Endodermal cell (in vitro differentiated cells): ENCODE measurements at regions not wholly inside any gene's neighbourhood (a gene's known extent, or its start where the extent isn't known, plus 50 kb on each side); places are given as distances from the start of the nearest gene placed in this dataset.

ENCODE experiments used
- DNase-seq: peaks from one replicate; pipeline ENCODE4 v3.0.0-alpha.2; 2017
- H3K27ac ChIP-seq: 2 replicates; pipeline ENCODE4 v1.5.1; 2013; ENCODE audit warnings: mild to moderate bottlenecking, low read depth, low read length, moderate library complexity
- H3K27me3 ChIP-seq: 2 replicates; pipeline ENCODE4 v1.6.1; 2013; ENCODE audit warnings: mild to moderate bottlenecking, low read length, moderate library complexity; ENCODE audit not compliant: insufficient read depth, control insufficient read depth, poor library complexity, severe bottlenecking
- H3K36me3 ChIP-seq: 2 replicates; pipeline ENCODE4 v1.7.0; 2013; ENCODE audit warnings: mild to moderate bottlenecking, low read length, moderate library complexity; ENCODE audit not compliant: control insufficient read depth, insufficient read depth
- H3K4me1 ChIP-seq: one replicate; pipeline ENCODE4 v1.7.0; 2013; ENCODE audit warnings: low read length; ENCODE audit not compliant: control insufficient read depth, insufficient read depth
- H3K4me3 ChIP-seq: 2 replicates; pipeline ENCODE4 v1.5.1; 2013; ENCODE audit warnings: mild to moderate bottlenecking, low read length, moderate library complexity
- H3K9ac ChIP-seq: 2 replicates; pipeline ENCODE4 v1.6.1; 2013; ENCODE audit warnings: mild to moderate bottlenecking, low read length, moderate library complexity; ENCODE audit not compliant: poor library complexity, severe bottlenecking; ENCODE audit errors: extremely low read depth
- H3K9me3 ChIP-seq: 2 replicates; pipeline ENCODE4 v1.6.1; 2013; ENCODE audit warnings: mild to moderate bottlenecking, low read length, moderate library complexity; ENCODE audit not compliant: control insufficient read depth
- H3K27ac Mint-ChIP-seq: 2 replicates; pipeline ENCODE4 v1.8.0; 2020; ENCODE audit warnings: mixed read lengths
- H3K27me3 Mint-ChIP-seq: 2 replicates; pipeline ENCODE4 v1.8.0; 2021; ENCODE audit warnings: mild to moderate bottlenecking, mixed read lengths; ENCODE audit not compliant: insufficient read depth
- H3K36me3 Mint-ChIP-seq: 2 replicates; pipeline ENCODE4 v1.8.0; 2020; ENCODE audit warnings: low read depth, mixed read lengths
- H3K4me1 Mint-ChIP-seq: 2 replicates; pipeline ENCODE4 v1.8.0; 2020; ENCODE audit warnings: mixed read lengths
- H3K4me3 Mint-ChIP-seq: 2 replicates; pipeline ENCODE4 v1.8.0; 2020; ENCODE audit warnings: mild to moderate bottlenecking, moderate library complexity, mixed read lengths
- H3K9me3 Mint-ChIP-seq: 2 replicates; pipeline ENCODE4 v1.8.0; 2020; ENCODE audit warnings: mild to moderate bottlenecking, mixed read lengths
- WGBS, 2 experiments: methylation state at CpG; one replicate each; pipeline versions ENCODE4 v1.1.5 to v1.1.7; 2013; ENCODE audit warnings: missing lambda C conversion rate in 2 of 2, mixed read lengths in 1 of 2; ENCODE audit not compliant: insufficient coverage in 1 of 2, insufficient read length in 1 of 2; 5-methylcytosine and 5-hydroxymethylcytosine counted together
- TF ChIP-seq, protein P1 (sequence below): fragments of 200-600 bp; sonication (generic); conservative IDR thresholded peaks from 2 replicates; pipeline ENCODE4 v1.5.0; 2021; ENCODE audit warnings: antibody characterized with exemption, mild to moderate bottlenecking

DNA sequence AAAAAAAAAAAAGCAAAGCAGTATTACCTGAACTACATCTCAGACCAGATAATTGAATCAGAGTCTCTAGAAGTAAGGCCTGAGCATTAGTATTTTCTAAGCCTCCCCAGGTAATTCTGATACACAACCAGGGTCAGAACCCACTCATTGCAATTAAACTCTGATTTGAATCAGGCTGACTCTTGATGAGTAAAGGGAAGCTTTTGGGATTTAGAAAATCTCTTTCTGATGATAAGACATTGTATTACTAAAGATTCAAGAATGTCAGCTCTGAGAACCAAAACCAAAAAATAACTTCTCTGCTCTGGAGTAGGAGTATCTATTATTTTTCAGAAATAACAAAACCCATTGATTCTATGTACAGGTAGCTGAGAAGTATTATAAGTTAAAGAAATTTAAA, 100.1 kb upstream of the COL21A1 start:
- Mint-ChIP-seq H3K4me3 (no peak overlapping the region), H3K9me3 (no peaks in the 10 kb centered on the region), H3K27me3 (no peaks in the 10 kb centered on the region), H3K36me3 (no peaks in the 10 kb centered on the region), H3K4me1 (peaks cover 6% of the 10 kb centered on the region), H3K27ac (no peak overlapping the region)
- TF ChIP-seq, protein P1, sequence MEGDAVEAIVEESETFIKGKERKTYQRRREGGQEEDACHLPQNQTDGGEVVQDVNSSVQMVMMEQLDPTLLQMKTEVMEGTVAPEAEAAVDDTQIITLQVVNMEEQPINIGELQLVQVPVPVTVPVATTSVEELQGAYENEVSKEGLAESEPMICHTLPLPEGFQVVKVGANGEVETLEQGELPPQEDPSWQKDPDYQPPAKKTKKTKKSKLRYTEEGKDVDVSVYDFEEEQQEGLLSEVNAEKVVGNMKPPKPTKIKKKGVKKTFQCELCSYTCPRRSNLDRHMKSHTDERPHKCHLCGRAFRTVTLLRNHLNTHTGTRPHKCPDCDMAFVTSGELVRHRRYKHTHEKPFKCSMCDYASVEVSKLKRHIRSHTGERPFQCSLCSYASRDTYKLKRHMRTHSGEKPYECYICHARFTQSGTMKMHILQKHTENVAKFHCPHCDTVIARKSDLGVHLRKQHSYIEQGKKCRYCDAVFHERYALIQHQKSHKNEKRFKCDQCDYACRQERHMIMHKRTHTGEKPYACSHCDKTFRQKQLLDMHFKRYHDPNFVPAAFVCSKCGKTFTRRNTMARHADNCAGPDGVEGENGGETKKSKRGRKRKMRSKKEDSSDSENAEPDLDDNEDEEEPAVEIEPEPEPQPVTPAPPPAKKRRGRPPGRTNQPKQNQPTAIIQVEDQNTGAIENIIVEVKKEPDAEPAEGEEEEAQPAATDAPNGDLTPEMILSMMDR, result no peak
- H3K9ac ChIP-seq, result no peak overlapping the region
- H3K9me3 ChIP-seq, result no peaks in the 10 kb centered on the region
- H3K4me3 ChIP-seq, result no peak overlapping the region
- no peaks in the 10 kb centered on the region for H3K36me3 ChIP-seq
- no peaks in the 10 kb centered on the region for H3K27me3 ChIP-seq
- no peak for DNase-seq
- H3K27ac ChIP-seq, result no peak overlapping the region
- no peaks in the 10 kb centered on the region for H3K4me1 ChIP-seq

DNA sequence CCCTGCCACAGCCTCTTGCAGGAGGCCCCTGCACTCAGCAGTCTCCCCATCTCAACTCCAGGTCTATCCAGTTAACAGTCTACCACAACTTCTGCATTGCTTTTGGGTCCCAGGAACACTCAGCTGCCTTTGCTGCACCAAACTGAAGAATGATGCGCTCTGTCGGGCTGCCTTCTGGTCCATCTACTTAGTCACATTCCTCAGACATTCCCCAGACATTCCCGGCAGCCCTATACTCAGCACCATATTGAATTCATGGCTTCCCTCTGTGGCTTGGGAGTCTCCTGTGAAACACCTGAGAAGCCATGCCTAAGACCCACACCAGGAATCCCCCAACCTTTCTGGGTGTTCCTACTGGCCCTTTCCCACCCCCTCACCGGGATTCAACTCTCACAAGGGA, 99.6 kb upstream of the COL21A1 start:
- Mint-ChIP-seq H3K27me3 (no peaks in the 10 kb centered on the region), H3K27ac (no peak overlapping the region), H3K36me3 (no peaks in the 10 kb centered on the region), H3K4me1 (peaks cover 6% of the 10 kb centered on the region), H3K9me3 (no peaks in the 10 kb centered on the region), H3K4me3 (no peak overlapping the region)
- no peaks in the 10 kb centered on the region for H3K27me3 ChIP-seq
- H3K4me3 ChIP-seq, result no peak overlapping the region
- no peak overlapping the region for H3K9ac ChIP-seq
- H3K9me3 ChIP-seq, result no peaks in the 10 kb centered on the region
- no peaks in the 10 kb centered on the region for H3K4me1 ChIP-seq
- TF ChIP-seq, protein P1, result no peak
- peak; percentile 69 for DNase-seq
- WGBS, 2 experiments, result 90 to 94% methylated on average over 3 to 4 of the region's 4 CpGs
- no peak overlapping the region for H3K27ac ChIP-seq
- H3K36me3 ChIP-seq, result no peaks in the 10 kb centered on the region

DNA sequence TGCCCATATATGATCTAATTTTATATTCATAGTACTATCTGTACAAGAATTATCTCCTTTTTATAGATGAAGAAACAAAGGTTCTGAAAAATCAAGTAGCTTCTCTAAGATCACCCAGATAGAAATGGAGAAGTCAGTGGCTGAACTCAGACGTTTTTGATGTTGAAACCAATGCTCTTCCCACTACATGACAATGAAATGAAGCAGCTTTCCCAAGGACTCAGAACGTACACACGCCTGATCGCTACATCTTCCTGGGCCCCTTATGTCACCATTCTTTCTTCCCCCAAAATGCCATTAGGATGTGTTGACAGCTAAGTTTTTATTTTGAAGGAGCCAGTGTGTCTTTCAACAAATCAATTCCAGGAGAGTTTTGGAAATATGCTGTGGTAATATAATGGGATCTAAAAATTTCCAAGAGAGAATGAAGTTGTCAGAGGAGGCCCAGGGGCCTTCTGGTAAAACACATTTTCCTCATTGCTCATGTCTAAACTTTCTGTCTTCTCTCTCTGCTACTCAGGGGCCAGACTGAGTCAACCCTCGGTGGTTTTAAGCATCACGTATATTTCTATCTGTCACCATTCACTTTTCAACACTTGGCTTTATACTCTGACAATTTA, 98.1 kb upstream of the COL21A1 start:
- no peaks in the 10 kb centered on the region for H3K27me3 Mint-ChIP-seq
- Histone ChIP-seq H3K9ac (no peak overlapping the region), H3K27ac (no peak overlapping the region), H3K4me3 (no peak overlapping the region), H3K4me1 (no peaks in the 10 kb centered on the region), H3K27me3 (no peaks in the 10 kb centered on the region), H3K9me3 (no peaks in the 10 kb centered on the region), H3K36me3 (no peaks in the 10 kb centered on the region)
- TF ChIP-seq, protein P1, result no peak
- no peak overlapping the region for H3K27ac Mint-ChIP-seq
- H3K9me3 Mint-ChIP-seq, result no peaks in the 10 kb centered on the region
- H3K4me1 Mint-ChIP-seq, result peaks cover 6% of the 10 kb centered on the region
- no peak for DNase-seq
- no peaks in the 10 kb centered on the region for H3K36me3 Mint-ChIP-seq
- H3K4me3 Mint-ChIP-seq, result no peak overlapping the region
- 83 to 94% methylated on average over 4 to 6 of the region's 6 CpGs for WGBS, 2 experiments
